Ishikawa (cell line): ENCODE measurements at regions not wholly inside any gene's neighbourhood (a gene's known extent, or its start where the extent isn't known, plus 50 kb on each side); places are given as distances from the start of the nearest gene placed in this dataset.

ENCODE experiments used
- CREB1 ChIP-seq: IDR thresholded peaks from 2 replicates; pipeline ENCODE4 v1.6.1; 2012; ENCODE audit warnings: low read depth
- FOXM1 ChIP-seq: IDR thresholded peaks from 2 replicates; pipeline ENCODE4 v1.6.1; 2012; ENCODE audit warnings: low read depth, borderline replicate concordance
- REST ChIP-seq: IDR thresholded peaks from 2 replicates; pipeline ENCODE4 v1.6.1; 2012; ENCODE audit warnings: low read depth, mild to moderate bottlenecking
- TCF12 ChIP-seq: IDR thresholded peaks from 2 replicates; pipeline ENCODE4 v1.6.1; 2012; ENCODE audit warnings: low read depth
- TEAD4 ChIP-seq: IDR thresholded peaks from 2 replicates; pipeline ENCODE4 v1.6.1; 2012
- YY1 ChIP-seq: IDR thresholded peaks from 2 replicates; pipeline ENCODE4 v1.6.1; 2012; ENCODE audit warnings: low read depth
- ZBTB7A ChIP-seq: IDR thresholded peaks from 2 replicates; pipeline ENCODE4 v1.6.1; 2012; ENCODE audit warnings: low read depth

- TF ChIP-seq YY1 = no peak
- TF ChIP-seq TEAD4 = no peak
- no peak for TF ChIP-seq TCF12
- no peak for TF ChIP-seq FOXM1
- TF ChIP-seq REST = no peak
- TF ChIP-seq ZBTB7A = no peak
- no peak for TF ChIP-seq CREB1
Observed at GRCh38 chr10:89915968-89916367, 214.6 kb downstream of the KIF20B start.
